A549 (cell line): ENCODE measurements at regions not wholly inside any gene's neighbourhood (a gene's known extent, or its start where the extent isn't known, plus 50 kb on each side); places are given as distances from the start of the nearest gene placed in this dataset.
"Not testable (repeated sequence)": the region's sequence is repeated elsewhere in the genome, so short reads cannot be mapped to it uniquely, and the experiment has no call there.

Experiments used
- GATA3 ChIP-seq: IDR thresholded peaks from 2 replicates; pipeline ENCODE4 v1.6.1; 2012; ENCODE audit warnings: borderline replicate concordance
- POLR2A ChIP-seq: IDR thresholded peaks from 2 replicates; pipeline ENCODE4 v1.6.1; 2012; ENCODE audit warnings: mild to moderate bottlenecking, low read length
- RFX5 ChIP-seq: fragments of 450-650 bp; IDR thresholded peaks from 2 replicates; pipeline ENCODE4 v1.7.1; 2014; ENCODE audit warnings: antibody characterized with exemption, mild to moderate bottlenecking, moderate library complexity
- TF ChIP-seq, protein P1 (sequence below): fragments of >200 bp; sonication (Bioruptor Twin); formaldehyde crosslinking; IDR thresholded peaks from 3 replicates; pipeline ENCODE4 v1.5.1; 2016
- TF ChIP-seq, protein P2 (sequence below): IDR thresholded peaks from 2 replicates; pipeline ENCODE4 v1.6.1; 2012

DNA sequence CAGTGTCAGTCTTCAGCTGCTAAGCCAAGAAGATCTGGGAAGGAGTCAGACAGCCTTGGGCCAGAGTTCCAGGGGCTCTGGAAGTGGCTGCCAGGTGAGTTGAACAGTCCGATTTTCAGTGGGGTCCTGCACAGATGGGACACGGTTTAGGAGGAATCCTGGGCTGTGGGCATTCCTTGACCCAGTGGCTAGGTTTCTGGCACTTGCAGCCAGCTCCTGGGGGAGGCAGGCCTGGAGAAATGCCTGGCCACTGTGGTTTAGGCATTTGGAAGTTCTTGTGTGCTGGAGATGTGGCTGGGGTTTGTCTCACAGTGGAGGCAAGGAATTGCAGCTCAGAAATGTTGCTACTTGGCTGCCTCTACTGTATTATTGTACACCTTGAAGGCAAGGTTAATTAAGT, 286.4 kb upstream of the C1orf174 start:
- TF ChIP-seq, protein P1, sequence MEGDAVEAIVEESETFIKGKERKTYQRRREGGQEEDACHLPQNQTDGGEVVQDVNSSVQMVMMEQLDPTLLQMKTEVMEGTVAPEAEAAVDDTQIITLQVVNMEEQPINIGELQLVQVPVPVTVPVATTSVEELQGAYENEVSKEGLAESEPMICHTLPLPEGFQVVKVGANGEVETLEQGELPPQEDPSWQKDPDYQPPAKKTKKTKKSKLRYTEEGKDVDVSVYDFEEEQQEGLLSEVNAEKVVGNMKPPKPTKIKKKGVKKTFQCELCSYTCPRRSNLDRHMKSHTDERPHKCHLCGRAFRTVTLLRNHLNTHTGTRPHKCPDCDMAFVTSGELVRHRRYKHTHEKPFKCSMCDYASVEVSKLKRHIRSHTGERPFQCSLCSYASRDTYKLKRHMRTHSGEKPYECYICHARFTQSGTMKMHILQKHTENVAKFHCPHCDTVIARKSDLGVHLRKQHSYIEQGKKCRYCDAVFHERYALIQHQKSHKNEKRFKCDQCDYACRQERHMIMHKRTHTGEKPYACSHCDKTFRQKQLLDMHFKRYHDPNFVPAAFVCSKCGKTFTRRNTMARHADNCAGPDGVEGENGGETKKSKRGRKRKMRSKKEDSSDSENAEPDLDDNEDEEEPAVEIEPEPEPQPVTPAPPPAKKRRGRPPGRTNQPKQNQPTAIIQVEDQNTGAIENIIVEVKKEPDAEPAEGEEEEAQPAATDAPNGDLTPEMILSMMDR, result not testable (repeated sequence)
- TF ChIP-seq GATA3, POLR2A, RFX5: not testable (repeated sequence)
- TF ChIP-seq, protein P2, sequence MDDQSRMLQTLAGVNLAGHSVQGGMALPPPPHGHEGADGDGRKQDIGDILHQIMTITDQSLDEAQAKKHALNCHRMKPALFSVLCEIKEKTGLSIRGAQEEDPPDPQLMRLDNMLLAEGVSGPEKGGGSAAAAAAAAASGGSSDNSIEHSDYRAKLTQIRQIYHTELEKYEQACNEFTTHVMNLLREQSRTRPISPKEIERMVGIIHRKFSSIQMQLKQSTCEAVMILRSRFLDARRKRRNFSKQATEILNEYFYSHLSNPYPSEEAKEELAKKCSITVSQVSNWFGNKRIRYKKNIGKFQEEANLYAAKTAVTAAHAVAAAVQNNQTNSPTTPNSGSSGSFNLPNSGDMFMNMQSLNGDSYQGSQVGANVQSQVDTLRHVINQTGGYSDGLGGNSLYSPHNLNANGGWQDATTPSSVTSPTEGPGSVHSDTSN, result not testable (repeated sequence)
